GM20000 (cell line): ENCODE measurements at regions not wholly inside any gene's neighbourhood (a gene's known extent, or its start where the extent isn't known, plus 50 kb on each side); places are given as distances from the start of the nearest gene placed in this dataset.

Experiments
- DNase-seq: peaks from one replicate; pipeline ENCODE4 v3.0.0; 2012; ENCODE audit warnings: low spot score
- TF ChIP-seq, protein P1 (sequence below): IDR thresholded peaks from 2 replicates; pipeline ENCODE4 v1.5.1; 2012; ENCODE audit warnings: mild to moderate bottlenecking, control low read depth; ENCODE audit errors: extremely low read depth, missing control alignments

GRCh38 chr22:22403306-22403705, 105.2 kb downstream of the ZNF280B start:
- DNase-seq, result no peak
- TF ChIP-seq, protein P1, sequence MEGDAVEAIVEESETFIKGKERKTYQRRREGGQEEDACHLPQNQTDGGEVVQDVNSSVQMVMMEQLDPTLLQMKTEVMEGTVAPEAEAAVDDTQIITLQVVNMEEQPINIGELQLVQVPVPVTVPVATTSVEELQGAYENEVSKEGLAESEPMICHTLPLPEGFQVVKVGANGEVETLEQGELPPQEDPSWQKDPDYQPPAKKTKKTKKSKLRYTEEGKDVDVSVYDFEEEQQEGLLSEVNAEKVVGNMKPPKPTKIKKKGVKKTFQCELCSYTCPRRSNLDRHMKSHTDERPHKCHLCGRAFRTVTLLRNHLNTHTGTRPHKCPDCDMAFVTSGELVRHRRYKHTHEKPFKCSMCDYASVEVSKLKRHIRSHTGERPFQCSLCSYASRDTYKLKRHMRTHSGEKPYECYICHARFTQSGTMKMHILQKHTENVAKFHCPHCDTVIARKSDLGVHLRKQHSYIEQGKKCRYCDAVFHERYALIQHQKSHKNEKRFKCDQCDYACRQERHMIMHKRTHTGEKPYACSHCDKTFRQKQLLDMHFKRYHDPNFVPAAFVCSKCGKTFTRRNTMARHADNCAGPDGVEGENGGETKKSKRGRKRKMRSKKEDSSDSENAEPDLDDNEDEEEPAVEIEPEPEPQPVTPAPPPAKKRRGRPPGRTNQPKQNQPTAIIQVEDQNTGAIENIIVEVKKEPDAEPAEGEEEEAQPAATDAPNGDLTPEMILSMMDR, result no peak

DNA sequence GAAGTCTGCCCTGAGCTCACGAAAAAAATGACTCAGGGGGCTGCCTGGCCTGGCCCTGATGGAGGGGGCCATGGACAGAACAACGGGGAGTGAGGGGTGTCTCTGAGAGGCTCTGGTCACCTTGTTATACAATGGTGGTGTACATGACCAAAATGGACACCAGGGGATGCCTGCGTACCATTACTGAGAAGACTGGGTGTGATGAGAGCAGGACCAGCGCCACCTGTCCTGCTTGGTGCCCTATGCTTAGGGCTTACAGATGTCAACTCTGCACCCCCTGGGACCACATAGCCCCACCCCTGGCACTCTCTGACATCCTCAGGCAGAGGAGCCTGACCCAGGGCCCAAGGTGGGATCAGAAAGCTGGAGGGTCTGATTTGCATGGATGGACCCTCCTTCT, 104.8 kb downstream of the ZNF280B start:
- TF ChIP-seq, protein P1, result no peak
- DNase-seq, result no peak

DNA sequence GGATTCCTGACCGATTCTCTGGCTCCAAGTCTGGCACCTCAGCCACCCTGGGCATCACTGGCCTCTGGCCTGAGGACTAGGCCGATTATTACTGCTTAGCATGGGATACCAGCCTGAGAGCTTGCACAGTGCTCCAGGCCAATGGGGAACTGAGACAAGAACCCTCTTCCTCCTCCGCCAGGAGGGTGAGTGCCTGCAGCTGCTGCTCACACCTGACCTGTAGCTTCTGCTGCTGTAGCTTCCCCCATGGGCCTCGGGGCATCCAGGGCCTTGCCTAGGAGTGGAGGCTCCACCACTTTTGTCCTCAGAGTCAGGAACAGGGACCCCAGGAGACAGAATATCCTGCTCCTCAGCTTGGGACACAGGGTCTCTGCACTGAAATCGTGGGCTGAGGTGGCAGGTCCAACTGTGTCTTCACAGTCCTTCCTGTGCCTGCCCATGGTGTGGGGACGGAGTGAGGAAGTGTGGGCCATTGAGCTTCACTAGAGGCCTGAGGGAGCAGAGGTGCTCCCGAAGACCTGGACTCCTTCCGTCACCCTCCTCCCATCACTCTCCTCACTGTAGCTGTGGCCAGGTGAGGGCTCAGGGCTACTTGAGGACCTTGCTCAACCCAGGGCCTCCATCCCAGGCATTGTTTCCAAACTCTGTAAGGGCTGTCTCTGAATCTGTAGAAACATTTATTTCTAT, 103.8 kb downstream of the ZNF280B start:
- no peak for DNase-seq
- TF ChIP-seq, protein P1, result no peak

- TF ChIP-seq, protein P1, result no peak
These were observed 102.0 kb downstream of the ZNF280B start for GRCh38 chr22:22406445-22407027.

GRCh38 chr22:22407061-22407460, 101.5 kb downstream of the ZNF280B start:
- TF ChIP-seq, protein P1, result no peak
- DNase-seq, result no peak

More at GRCh38 chr22:22406445-22407027, 102.0 kb downstream of the ZNF280B start:
- DNase-seq, result no peak

- TF ChIP-seq, protein P1, result no peak
- no peak for DNase-seq
These were observed 100.3 kb downstream of the ZNF280B start for GRCh38 chr22:22408269-22408668.

DNA sequence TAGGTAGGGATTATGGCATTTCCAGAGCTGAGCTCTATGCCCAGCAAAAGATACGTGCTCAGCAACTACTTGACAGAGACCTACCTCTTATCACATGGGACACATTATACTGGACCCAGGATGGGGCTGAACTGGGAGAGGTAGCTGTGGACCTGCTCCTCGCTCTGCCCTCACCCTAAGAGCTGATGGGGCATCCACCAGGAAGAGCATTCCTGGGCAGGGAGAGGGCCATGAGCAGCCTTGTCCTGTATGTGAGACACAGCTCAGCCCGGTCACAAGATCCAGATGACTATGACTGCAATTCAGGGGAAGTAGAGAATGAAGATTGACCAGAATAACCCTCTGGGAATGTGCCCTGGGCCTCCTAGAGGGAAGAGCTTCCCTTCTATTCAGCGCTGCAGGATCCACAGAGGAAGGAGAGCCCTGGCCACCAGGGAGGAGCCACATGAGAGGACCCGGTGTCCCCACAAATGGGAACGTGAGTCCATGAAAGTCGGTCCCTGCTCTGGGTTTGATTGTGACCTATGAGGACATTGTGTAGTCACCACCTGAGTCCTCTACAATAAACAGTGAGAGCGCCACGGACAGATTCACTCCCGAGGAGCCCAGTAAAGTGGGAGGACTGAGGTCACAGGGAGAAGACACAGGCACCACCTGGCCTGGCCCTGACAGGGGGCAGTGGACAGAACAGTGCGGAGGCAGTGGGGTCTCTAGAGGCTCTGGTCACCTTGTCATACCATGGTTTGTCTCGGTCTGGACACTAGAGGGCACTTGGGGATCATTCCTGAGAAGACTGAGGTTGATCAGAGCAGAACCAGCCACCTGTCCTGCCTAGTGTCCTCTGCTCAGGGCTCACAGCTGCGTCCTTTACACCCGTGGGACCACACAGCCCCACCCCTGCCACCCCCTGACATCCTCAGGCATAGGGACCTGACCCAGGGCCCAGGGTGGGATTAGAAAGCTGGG, 99.5 kb downstream of the ZNF280B start:
- TF ChIP-seq, protein P1, result peak; percentile 49
- DNase-seq, result peak; percentile 73
